K562 (cell line): ENCODE measurements at regions not wholly inside any gene's neighbourhood (a gene's known extent, or its start where the extent isn't known, plus 50 kb on each side); places are given as distances from the start of the nearest gene placed in this dataset.

Experiments
- SPI1 ChIP-seq: IDR thresholded peaks from 2 replicates; pipeline ENCODE4 v1.6.1; 2011; ENCODE audit warnings: low read depth, low read length, control low read depth, borderline replicate concordance
- ZNF766 ChIP-seq: fragments of 200-800 bp; sonication (Bioruptor generic); conservative IDR thresholded peaks from 2 replicates; pipeline ENCODE4 v1.6.1; 2016; ENCODE audit warnings: missing genetic modification characterization, missing compliant biosample characterization
- TF ChIP-seq, protein P1 (sequence below), 3 experiments: IDR thresholded peaks in 2 of 3; conservative IDR thresholded peaks in 1 of 3; 2 replicates each; pipeline ENCODE4 v1.5.1; 2011 to 2012; ENCODE audit warnings: low read length in 3 of 3, mild to moderate bottlenecking in 3 of 3, control low read depth in 2 of 3, improper control_type of control experiment in 1 of 3, inconsistent platforms in 1 of 3, low read depth in 1 of 3, mixed read lengths in 1 of 3, moderate library complexity in 1 of 3; ENCODE audit not compliant: insufficient read depth in 2 of 3
- TF ChIP-seq, protein P2 (sequence below): sonication (generic); formaldehyde crosslinking; IDR thresholded peaks from 2 replicates; pipeline ENCODE4 v1.8.1; 2023; ENCODE audit warnings: mild to moderate bottlenecking, missing genetic modification reagents
- TF ChIP-seq, protein P3 (sequence below), 2 experiments: fragments of 450-650 bp in 1 of 2; sonication (generic) in 1 of 2; formaldehyde crosslinking; conservative IDR thresholded peaks; 2 replicates each; pipeline versions ENCODE4 v1.4.0 to v1.8.1; 2020 to 2022; ENCODE audit warnings: mild to moderate bottlenecking in 1 of 2, missing genetic modification reagents in 1 of 2

DNA sequence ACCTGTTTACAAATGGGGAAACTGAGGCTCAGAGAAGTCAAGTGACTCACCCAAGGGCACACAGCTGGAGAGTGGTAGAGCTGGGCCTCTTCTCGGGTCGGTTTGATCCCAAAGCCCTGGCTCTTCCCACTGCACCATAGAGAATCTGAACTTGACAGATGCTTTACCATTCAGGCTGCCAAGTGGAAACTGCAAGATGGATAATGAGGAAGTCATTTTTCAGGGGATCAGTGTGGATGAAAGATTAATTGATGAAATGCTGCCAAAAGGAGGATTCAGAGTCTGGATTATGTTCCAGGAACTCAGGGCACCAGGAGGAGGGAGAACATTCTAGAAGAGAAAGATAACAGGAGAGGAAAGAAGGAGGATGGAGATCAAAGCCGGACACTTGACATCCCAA lies 185.9 kb upstream of the ZBED5 start:
- TF ChIP-seq ZNF766 (CRISPR knock-in tag): no peak
- TF ChIP-seq SPI1: no peak
- TF ChIP-seq, protein P1, sequence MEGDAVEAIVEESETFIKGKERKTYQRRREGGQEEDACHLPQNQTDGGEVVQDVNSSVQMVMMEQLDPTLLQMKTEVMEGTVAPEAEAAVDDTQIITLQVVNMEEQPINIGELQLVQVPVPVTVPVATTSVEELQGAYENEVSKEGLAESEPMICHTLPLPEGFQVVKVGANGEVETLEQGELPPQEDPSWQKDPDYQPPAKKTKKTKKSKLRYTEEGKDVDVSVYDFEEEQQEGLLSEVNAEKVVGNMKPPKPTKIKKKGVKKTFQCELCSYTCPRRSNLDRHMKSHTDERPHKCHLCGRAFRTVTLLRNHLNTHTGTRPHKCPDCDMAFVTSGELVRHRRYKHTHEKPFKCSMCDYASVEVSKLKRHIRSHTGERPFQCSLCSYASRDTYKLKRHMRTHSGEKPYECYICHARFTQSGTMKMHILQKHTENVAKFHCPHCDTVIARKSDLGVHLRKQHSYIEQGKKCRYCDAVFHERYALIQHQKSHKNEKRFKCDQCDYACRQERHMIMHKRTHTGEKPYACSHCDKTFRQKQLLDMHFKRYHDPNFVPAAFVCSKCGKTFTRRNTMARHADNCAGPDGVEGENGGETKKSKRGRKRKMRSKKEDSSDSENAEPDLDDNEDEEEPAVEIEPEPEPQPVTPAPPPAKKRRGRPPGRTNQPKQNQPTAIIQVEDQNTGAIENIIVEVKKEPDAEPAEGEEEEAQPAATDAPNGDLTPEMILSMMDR (IDR thresholded peaks at IDR 0.05 in 2 of 3, conservative IDR thresholded peaks at IDR 0.05 in 1 of 3; ENCODE audit: insufficient read depth in 2 of 3, low read depth in 1 of 3, low read length in 3 of 3): no peak
- TF ChIP-seq, protein P2, sequence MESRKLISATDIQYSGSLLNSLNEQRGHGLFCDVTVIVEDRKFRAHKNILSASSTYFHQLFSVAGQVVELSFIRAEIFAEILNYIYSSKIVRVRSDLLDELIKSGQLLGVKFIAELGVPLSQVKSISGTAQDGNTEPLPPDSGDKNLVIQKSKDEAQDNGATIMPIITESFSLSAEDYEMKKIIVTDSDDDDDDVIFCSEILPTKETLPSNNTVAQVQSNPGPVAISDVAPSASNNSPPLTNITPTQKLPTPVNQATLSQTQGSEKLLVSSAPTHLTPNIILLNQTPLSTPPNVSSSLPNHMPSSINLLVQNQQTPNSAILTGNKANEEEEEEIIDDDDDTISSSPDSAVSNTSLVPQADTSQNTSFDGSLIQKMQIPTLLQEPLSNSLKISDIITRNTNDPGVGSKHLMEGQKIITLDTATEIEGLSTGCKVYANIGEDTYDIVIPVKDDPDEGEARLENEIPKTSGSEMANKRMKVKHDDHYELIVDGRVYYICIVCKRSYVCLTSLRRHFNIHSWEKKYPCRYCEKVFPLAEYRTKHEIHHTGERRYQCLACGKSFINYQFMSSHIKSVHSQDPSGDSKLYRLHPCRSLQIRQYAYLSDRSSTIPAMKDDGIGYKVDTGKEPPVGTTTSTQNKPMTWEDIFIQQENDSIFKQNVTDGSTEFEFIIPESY (CRISPR knock-in tag): no peak
- TF ChIP-seq, protein P3, sequence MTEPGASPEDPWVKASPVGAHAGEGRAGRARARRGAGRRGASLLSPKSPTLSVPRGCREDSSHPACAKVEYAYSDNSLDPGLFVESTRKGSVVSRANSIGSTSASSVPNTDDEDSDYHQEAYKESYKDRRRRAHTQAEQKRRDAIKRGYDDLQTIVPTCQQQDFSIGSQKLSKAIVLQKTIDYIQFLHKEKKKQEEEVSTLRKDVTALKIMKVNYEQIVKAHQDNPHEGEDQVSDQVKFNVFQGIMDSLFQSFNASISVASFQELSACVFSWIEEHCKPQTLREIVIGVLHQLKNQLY (CRISPR knock-in tag; conservative IDR thresholded peaks at IDR 0.05): no peak
